Activated CD4-positive, alpha-beta T cell treated with anti-CD3 and anti-CD28 coated beads for 24 hours (primary cell): ENCODE measurements at regions not wholly inside any gene's neighbourhood (a gene's known extent, or its start where the extent isn't known, plus 50 kb on each side); places are given as distances from the start of the nearest gene placed in this dataset.

Source experiments
- DNase-seq, 2 donors: peaks; one replicate each; pipeline ENCODE4 v3.0.0-alpha.2; 2020; ENCODE audit warnings: low read depth in 2 of 2

GRCh38 chr6:98717322-98717877, 117.0 kb upstream of the POU3F2 start:
- no peak for DNase-seq

- DNase-seq: no peak
Measured at GRCh38 chr6:98717988-98718387, 116.4 kb upstream of the POU3F2 start.

DNA sequence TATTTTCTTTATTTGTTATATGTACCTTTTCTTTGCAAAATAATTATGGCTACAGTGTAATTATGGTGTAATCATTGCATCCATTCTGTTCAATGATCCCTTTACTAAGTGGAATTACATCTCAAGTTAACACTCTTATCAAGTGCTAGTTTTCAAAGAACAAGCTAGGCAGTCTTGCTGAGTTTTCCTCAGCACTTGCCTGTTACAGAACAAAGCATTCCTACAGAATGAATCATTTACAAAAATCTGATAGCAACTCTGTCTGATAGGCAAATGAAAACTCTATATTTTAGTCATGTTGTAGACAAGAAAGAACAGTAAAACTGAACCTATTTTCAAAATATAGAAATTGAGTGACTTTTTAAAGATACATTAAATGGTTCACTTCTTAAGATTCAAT, 109.8 kb upstream of the POU3F2 start:
- no peak for DNase-seq

GRCh38 chr6:98747273-98747672, 87.1 kb upstream of the POU3F2 start:
- DNase-seq: no peak

- DNase-seq: no peak
Measured at GRCh38 chr6:98747960-98748359, 86.4 kb upstream of the POU3F2 start.

GRCh38 chr6:98759459-98759858, 74.9 kb upstream of the POU3F2 start:
- DNase-seq: no peak

DNA sequence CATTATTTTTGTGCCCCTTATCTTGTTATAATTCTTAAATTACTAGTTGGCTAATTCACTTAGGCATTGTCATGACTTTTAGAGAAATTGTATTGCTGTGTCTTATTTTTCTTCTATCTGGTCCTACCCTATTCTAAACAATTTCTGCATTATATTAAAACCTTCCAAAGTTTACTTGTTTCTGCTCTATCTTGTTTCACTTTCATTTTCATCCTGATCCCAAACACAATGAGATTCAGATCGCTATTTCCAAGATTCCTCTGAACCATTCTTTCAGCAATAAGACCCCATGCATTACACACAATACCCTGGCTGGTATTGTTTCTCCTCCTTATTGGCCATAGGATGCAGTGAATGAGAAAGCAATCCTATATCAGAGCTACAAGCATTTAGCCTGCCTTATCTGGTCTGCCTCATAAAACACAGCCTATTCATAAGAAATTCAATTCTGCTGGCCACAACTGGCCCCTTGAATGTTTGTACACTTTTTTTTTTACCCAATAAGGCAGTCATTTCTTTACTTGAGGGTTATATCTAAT, 69.9 kb upstream of the POU3F2 start:
- no peak for DNase-seq

GRCh38 chr6:98769546-98769945, 64.8 kb upstream of the POU3F2 start:
- DNase-seq: no peak

DNA sequence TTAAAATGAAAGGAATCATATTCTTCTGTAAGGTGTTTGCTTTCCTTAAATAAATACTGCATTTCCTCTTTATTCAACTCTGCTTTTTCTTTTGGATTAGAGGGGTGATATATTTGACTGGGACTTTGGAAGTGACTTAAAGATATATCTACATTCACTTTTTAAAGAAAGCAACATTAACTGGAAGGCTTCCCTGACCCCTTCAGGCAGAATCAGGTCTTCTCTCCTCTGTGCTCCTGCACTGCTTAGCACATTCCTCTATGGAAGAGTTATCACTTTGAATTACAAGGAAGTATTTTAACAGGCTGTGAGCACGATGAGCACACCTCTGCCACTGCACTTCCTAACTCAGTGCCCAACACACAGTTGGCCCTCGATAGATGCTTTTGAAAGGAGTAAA, 59.2 kb upstream of the POU3F2 start:
- no peak for DNase-seq

DNA sequence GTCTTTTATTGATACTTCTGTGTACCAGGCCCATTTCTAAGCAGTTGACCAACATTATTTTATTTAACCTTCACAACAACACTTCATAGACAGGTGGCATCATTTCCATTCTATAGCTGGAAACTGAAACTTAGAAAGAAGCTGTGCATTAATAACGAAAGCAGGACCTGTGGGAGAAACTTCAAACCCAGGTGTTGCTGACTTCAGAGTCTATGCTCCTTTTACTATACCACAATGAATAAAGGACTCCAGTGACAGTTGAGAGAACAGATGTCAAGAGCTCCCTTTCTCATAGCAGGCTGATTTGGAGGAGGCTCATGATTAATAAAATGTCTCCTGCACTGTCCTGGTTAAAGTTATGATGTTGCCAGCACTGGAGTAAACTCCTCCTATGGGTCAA, 56.6 kb upstream of the POU3F2 start:
- DNase-seq: no peak

DNA sequence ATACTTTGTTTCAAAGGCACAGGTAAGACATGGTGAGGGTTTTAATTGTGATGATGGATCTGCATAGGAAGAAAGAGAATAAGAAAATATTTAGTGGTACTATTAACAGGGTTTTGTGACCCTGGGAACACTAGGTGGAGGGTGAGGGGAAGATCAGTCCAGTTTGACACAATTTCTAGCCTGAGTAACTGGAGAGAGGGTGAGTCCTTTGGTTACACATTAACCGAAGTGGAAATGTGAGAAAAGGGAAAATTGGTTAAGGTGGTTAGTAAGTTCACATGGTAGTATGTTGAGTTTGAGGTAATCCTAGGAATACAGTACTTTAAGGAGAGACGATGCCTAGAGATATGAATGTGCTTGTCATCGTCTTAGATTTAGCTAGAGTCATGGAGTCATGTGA, 54.8 kb upstream of the POU3F2 start:
- no peak for DNase-seq

- DNase-seq: no peak
Measured at GRCh38 chr6:98782772-98783171, 51.6 kb upstream of the POU3F2 start.

GRCh38 chr6:98783578-98783977, 50.8 kb upstream of the POU3F2 start:
- DNase-seq: no peak
